SU-DHL-6 (cell line): ENCODE measurements at regions not wholly inside any gene's neighbourhood (a gene's known extent, or its start where the extent isn't known, plus 50 kb on each side); places are given as distances from the start of the nearest gene placed in this dataset.

ENCODE experiments used
- H2AFZ ChIP-seq: fragments of 200-600 bp; sonication (generic); 2 replicates; pipeline ENCODE4 v1.6.1; 2014; ENCODE audit warnings: low read depth, mild to moderate bottlenecking, moderate library complexity, mixed read lengths, antibody characterized with exemption, low read length; ENCODE audit not compliant: severe bottlenecking
- H3F3A ChIP-seq: fragments of 200-600 bp; shearing (Covaris generic); 2 replicates; pipeline ENCODE4 v1.6.0; 2016; ENCODE audit warnings: antibody characterized with exemption, mild to moderate bottlenecking; ENCODE audit not compliant: insufficient read depth
- H3K27ac ChIP-seq: fragments of 200-600 bp; sonication (generic); 2 replicates; pipeline ENCODE4 v1.5.1; 2016; ENCODE audit warnings: low read depth, mild to moderate bottlenecking, low read length, moderate library complexity, mixed read lengths
- H3K27me3 ChIP-seq: fragments of 200-600 bp; sonication (generic), shearing (Covaris generic); 2 replicates; pipeline ENCODE4 v1.6.0; 2014; ENCODE audit warnings: mild to moderate bottlenecking, low read length
- H3K36me3 ChIP-seq: fragments of 200-600 bp; sonication (generic); 2 replicates; pipeline ENCODE4 v1.6.1; 2014; ENCODE audit warnings: mild to moderate bottlenecking, low read length, mixed read lengths
- H3K4me2 ChIP-seq: fragments of 300-600, 200-600 bp; shearing (Covaris generic), sonication (generic); 2 replicates; pipeline ENCODE4 v1.6.0; 2014; ENCODE audit warnings: low read length, low read depth, mild to moderate bottlenecking; ENCODE audit not compliant: poor library complexity, severe bottlenecking
- H3K4me3 ChIP-seq: fragments of 200-600 bp; sonication (generic); 2 replicates; pipeline ENCODE4 v1.5.1; 2014; ENCODE audit warnings: antibody characterized with exemption, low read length, mild to moderate bottlenecking, mixed read lengths; ENCODE audit not compliant: insufficient read depth, poor library complexity, severe bottlenecking
- H3K79me2 ChIP-seq: fragments of 200-600 bp; sonication (generic); 2 replicates; pipeline ENCODE4 v1.6.1; 2014; ENCODE audit warnings: mild to moderate bottlenecking, low read length, moderate library complexity; ENCODE audit not compliant: insufficient read depth
- H3K9ac ChIP-seq: fragments of 200-600 bp; sonication (generic); 2 replicates; pipeline ENCODE4 v1.7.0; 2014; ENCODE audit warnings: mild to moderate bottlenecking, low read length
- H3K9me2 ChIP-seq: fragments of 200-600 bp; sonication (generic); replicated peaks from 2 replicates; pipeline ENCODE4 v1.6.1; 2014; ENCODE audit warnings: low read length; ENCODE audit not compliant: insufficient read depth
- H3K9me3 ChIP-seq: fragments of 200-600 bp; sonication (generic); 2 replicates; pipeline ENCODE4 v1.6.1; 2014; ENCODE audit warnings: low read length, mixed read lengths; ENCODE audit not compliant: insufficient read depth
- H4K20me1 ChIP-seq: fragments of 200-600 bp; sonication (generic); 2 replicates; pipeline ENCODE4 v1.6.1; 2014; ENCODE audit warnings: low read depth, mild to moderate bottlenecking, antibody characterized with exemption, low read length, moderate library complexity, mixed read lengths
- CTCF ChIP-seq: fragments of 200-600 bp; sonication (generic); IDR thresholded peaks from one replicate; pipeline ENCODE4 v1.5.1; 2017; ENCODE audit warnings: antibody characterized with exemption, mild to moderate bottlenecking, low read length, moderate library complexity; ENCODE audit not compliant: insufficient read depth, poor library complexity, severe bottlenecking
- EZH2phosphoT487 ChIP-seq: fragments of 200-600 bp; sonication (generic), shearing (Covaris generic); conservative IDR thresholded peaks from 2 replicates; pipeline ENCODE4 v1.6.1; 2018; ENCODE audit warnings: mild to moderate bottlenecking, antibody characterized with exemption, low read length, moderate library complexity, mixed read lengths

DNA sequence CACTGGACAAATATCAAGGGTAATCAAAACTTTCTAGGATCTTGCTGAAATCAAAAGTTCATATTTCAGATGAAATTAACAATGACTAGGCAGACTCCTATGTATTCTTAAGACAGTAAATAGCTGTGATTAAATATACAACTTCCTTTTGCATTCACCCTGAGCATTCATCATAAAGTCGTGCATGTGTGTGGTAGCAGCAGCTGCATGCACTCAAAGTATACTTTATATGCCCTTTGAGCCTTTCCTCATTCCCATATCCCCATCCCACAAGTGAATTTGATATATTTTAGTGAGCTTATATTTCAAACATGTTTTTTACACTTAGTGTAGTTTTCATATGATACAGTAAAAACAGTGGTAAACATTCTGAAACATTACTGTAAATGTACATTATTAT is 959.0 kb downstream of the C4orf33 start:
- H3K9me2 ChIP-seq, result no peaks in the 10 kb centered on the region
- H2AFZ ChIP-seq, result no peak overlapping the region
- H3K27ac ChIP-seq, result no peak overlapping the region
- no peaks in the 10 kb centered on the region for H4K20me1 ChIP-seq
- no peaks in the 10 kb centered on the region for H3K36me3 ChIP-seq
- H3K27me3 ChIP-seq, result no peaks in the 10 kb centered on the region
- no peaks in the 10 kb centered on the region for H3K9me3 ChIP-seq
- no peak overlapping the region for H3K9ac ChIP-seq
- H3F3A ChIP-seq, result no peaks in the 10 kb centered on the region
- no peak overlapping the region for H3K4me3 ChIP-seq
- no peak for TF ChIP-seq EZH2phosphoT487
- TF ChIP-seq CTCF, result no peak
- no peak overlapping the region for H3K4me2 ChIP-seq
- no peaks in the 10 kb centered on the region for H3K79me2 ChIP-seq

GRCh38 chr4:130056286-130056685 is 960.3 kb downstream of the C4orf33 start:
- no peaks in the 10 kb centered on the region for H3F3A ChIP-seq
- H3K36me3 ChIP-seq, result no peaks in the 10 kb centered on the region
- no peaks in the 10 kb centered on the region for H4K20me1 ChIP-seq
- no peak overlapping the region for H2AFZ ChIP-seq
- H3K9me2 ChIP-seq, result no peaks in the 10 kb centered on the region
- no peak overlapping the region for H3K4me2 ChIP-seq
- no peak overlapping the region for H3K9ac ChIP-seq
- H3K27ac ChIP-seq, result no peak overlapping the region
- no peak for TF ChIP-seq CTCF
- TF ChIP-seq EZH2phosphoT487, result no peak
- no peaks in the 10 kb centered on the region for H3K79me2 ChIP-seq
- no peaks in the 10 kb centered on the region for H3K27me3 ChIP-seq
- H3K4me3 ChIP-seq, result no peak overlapping the region
- H3K9me3 ChIP-seq, result no peaks in the 10 kb centered on the region

GRCh38 chr4:130064471-130064870 is 968.5 kb downstream of the C4orf33 start:
- no peaks in the 10 kb centered on the region for H3K79me2 ChIP-seq
- H3K36me3 ChIP-seq, result no peaks in the 10 kb centered on the region
- H3K9me3 ChIP-seq, result no peaks in the 10 kb centered on the region
- H3K4me3 ChIP-seq, result no peak overlapping the region
- no peaks in the 10 kb centered on the region for H4K20me1 ChIP-seq
- TF ChIP-seq EZH2phosphoT487 (no peak), CTCF (no peak)
- H3K27me3 ChIP-seq, result no peaks in the 10 kb centered on the region
- no peak overlapping the region for H3K4me2 ChIP-seq
- no peak overlapping the region for H2AFZ ChIP-seq
- no peak overlapping the region for H3K9ac ChIP-seq
- no peaks in the 10 kb centered on the region for H3K9me2 ChIP-seq
- H3K27ac ChIP-seq, result no peak overlapping the region
- H3F3A ChIP-seq, result no peaks in the 10 kb centered on the region

DNA sequence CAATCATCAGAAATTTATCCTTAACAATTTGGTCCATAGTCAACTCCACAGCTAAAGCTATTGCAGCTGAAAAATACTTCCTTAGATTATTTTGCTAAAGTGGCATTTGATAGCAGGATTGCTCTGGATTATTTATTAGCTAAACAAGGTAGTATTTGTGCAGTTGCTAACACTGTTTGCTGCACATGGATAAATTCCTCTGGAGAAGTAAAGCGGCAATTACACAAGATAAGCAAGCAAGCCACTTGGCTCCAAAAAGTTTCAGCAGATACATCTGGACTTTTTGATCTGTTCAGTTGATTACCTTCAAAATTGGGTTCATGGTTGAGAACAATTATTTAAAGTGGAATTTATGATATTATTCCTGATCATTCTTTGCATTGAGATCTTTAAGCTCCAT is 971.5 kb downstream of the C4orf33 start:
- H3K9me3 ChIP-seq, result no peaks in the 10 kb centered on the region
- no peaks in the 10 kb centered on the region for H3K79me2 ChIP-seq
- H3K36me3 ChIP-seq, result no peaks in the 10 kb centered on the region
- no peak overlapping the region for H3K27ac ChIP-seq
- H3K9ac ChIP-seq, result no peak overlapping the region
- H3F3A ChIP-seq, result no peaks in the 10 kb centered on the region
- TF ChIP-seq CTCF (no peak), EZH2phosphoT487 (no peak)
- H2AFZ ChIP-seq, result no peak overlapping the region
- no peaks in the 10 kb centered on the region for H3K9me2 ChIP-seq
- H3K4me2 ChIP-seq, result no peak overlapping the region
- no peak overlapping the region for H3K4me3 ChIP-seq
- no peaks in the 10 kb centered on the region for H4K20me1 ChIP-seq
- H3K27me3 ChIP-seq, result no peaks in the 10 kb centered on the region
